ENCODE measurements at regions not wholly inside any gene's neighbourhood (a gene's known extent, or its start where the extent isn't known, plus 50 kb on each side); places are given as distances from the start of the nearest gene placed in this dataset.
"Not testable (repeated sequence)": the region's sequence is repeated elsewhere in the genome, so short reads cannot be mapped to it uniquely, and the experiment has no call there.

DNA sequence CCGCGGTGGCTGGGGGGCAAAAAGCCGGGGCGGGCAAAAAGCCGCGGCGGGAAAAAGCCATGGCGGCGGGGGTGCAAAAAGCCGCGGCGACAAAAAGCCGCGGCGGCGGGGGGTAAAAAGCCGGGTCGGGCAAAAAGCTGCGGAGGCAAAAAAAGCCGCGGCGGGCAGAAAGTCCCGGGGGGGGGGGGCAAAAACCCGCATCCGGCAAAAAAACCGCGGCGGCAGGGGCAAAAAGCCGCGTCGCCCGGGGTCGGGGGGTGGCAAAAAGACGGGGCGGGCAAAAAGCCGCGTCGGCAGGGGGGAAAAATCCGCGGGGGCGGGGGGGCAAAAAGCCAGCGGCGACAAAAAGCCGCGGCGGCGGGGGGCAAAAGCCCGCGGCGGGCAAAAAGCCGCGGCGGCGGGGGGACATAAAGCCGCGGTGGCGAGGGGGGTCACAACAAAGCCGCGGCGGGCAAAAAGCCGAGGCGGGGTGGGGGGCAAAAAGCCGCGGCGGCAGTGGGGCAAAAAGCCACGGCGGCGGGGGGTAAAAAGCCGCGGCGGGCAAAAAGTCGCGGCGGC is 1634.4 kb downstream of the RPIA start:
- H3K4me1 ChIP-seq (replicated peaks in 1 of 2); DNase-seq; intact Hi-C loops (cut with DNase I); H3K4me3 ChIP-seq; H3K27me3 ChIP-seq; H3K9me3 ChIP-seq (replicated peaks in 1 of 3); H3K27ac ChIP-seq; H3K36me3 ChIP-seq (replicated peaks in 1 of 2): not testable (repeated sequence)
- 2 to 5% (median 3%) methylated on average over 20 to 61 of the region's 74 CpGs; no CpG with 5 or more reads in 1 of the 4 donors for WGBS, 4 donors

DNA sequence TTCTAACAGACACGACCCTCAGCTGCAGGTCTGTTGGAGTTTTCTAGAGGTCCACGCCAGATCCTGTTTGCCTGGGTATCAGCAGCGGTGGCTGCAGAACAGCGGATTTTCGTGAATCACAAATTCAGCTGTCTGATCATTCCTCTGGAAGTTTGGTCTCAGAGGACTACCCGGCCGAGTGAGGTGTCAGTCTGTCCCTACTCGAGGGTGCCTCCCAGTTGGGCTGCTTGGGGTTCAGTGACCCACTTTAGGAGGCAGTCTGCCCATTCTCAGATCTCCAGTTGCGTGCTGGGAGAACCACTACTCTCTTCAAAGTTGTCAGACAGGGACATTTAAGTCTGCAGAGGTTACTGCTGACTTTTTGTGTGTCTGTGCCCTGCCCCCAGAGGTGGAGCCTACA is 1664.1 kb downstream of the RPIA start:
- intact Hi-C loops (cut with DNase I); H3K36me3 ChIP-seq (replicated peaks in 1 of 2); H3K4me1 ChIP-seq (replicated peaks in 1 of 2); H3K9me3 ChIP-seq (replicated peaks in 1 of 3); H3K27me3 ChIP-seq; H3K4me3 ChIP-seq; H3K27ac ChIP-seq; DNase-seq: not testable (repeated sequence)
- 63 to 80% (median 67%) methylated on average over 2 to 8 of the region's 9 CpGs; no CpG with 5 or more reads in 1 of the 4 donors for WGBS, 4 donors

DNA sequence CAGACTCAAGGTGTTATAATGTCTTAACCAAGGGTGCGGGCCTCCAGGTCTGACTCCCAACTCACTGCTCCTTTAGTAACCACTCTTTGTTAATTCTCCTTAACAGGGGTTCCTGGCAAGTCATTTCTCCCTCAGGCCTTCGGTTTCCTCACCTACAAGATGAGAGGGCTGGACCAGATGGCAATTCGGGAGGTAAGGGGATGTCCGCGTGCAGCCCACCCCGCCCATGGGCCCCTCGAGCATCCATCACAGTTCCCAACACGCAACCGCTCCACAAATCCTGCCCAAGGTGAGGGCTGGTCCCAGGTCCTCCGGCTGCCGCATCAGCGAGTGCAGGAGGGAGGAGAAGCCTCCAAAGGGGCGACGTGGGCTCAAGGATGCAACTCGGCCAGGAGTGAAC is 1667.9 kb downstream of the RPIA start:
- H3K36me3 ChIP-seq (replicated peaks in 1 of 2); DNase-seq; intact Hi-C loops (cut with DNase I); H3K9me3 ChIP-seq (replicated peaks in 1 of 3); H3K4me1 ChIP-seq (replicated peaks in 1 of 2); H3K27me3 ChIP-seq; H3K27ac ChIP-seq; H3K4me3 ChIP-seq: not testable (repeated sequence)
- 62 to 67% (median 64%) methylated on average over 1 to 9 of the region's 15 CpGs; no CpG with 5 or more reads in 1 of the 4 donors for WGBS, 4 donors

DNA sequence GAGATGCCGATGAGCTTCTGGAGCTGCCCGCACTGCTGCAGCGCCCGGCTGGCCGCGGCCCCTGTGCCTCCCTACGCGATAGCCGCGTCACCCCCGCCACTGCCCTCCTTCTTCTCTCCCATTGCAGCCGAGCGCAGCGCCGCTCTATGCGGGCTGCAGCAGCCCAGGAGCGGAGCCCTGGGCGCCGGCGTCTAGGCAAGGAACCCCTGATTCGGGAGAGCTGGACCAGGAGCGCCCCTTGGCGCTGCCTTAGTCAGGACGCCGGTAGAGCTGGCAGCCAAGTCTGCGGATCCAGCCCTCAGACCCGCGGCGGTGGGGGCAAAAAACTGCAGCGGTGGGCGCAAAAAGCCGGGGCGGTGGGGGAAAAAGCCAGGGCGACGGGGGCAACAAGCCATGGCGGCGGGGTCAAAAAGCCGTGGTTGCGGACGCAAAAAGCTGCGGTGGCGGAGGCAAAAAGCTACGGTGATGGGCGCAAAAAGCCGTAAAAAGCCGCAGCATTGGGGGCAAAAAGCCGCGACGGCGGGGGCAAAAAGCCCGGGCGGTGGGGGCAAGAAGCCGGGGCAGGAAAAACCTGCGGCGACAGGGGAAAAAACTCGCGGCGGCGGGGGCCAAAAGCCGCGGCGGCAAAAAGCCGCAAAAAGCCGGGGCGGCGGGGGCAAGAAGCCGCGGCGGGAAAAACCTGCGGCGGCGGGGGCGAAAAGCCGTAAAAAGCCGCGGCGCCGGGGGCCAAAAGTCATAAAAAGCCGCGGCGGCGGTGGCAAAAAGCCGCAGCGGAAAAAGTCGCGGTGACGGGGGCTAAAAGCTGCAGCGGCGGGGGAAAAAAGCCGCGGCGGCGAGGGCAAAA is 1668.6 kb downstream of the RPIA start:
- WGBS, 4 donors = 11 to 20% (median 14%) methylated on average over 32 to 67 of the region's 93 CpGs
- H3K27ac ChIP-seq; intact Hi-C loops (cut with DNase I); H3K27me3 ChIP-seq; H3K9me3 ChIP-seq (replicated peaks in 1 of 3); H3K4me3 ChIP-seq; H3K36me3 ChIP-seq (replicated peaks in 1 of 2); DNase-seq; H3K4me1 ChIP-seq (replicated peaks in 1 of 2): not testable (repeated sequence)

DNA sequence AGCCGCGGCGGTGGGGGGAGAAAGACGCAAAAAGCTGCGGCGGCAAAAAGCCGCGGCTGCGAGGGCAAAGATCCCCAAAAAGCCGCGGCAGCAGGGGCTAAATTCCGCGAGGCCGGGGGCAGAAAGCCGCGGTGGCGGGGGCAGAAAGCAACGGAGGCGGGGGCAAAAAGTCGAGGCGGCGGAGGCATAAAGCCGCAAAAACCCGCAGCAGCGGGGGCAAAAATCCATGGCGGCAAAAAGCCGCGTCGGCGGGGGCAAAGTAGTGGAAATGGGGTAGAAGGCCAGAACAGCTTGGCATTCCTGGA is 1669.2 kb downstream of the RPIA start:
- intact Hi-C loops (cut with DNase I); H3K4me1 ChIP-seq (replicated peaks in 1 of 2); H3K27ac ChIP-seq; H3K9me3 ChIP-seq (replicated peaks in 1 of 3); DNase-seq; H3K36me3 ChIP-seq (replicated peaks in 1 of 2); H3K4me3 ChIP-seq; H3K27me3 ChIP-seq: not testable (repeated sequence)
- 11 to 34% (median 19%) methylated on average over 7 to 30 of the region's 30 CpGs for WGBS, 4 donors

Small RNA genes in the stretch of these regions (small RNA-seq; reads per million reads assigned to genes)
- gene AC233263.1 (0 reads per million in 2 donors), gene AC233263.2 (0 reads per million in 2 donors), gene IGKV1D-35 (0 reads per million in 2 donors), gene IGKV2D-19 (0 reads per million in 2 donors), gene IGKV2D-36 (0 reads per million in 2 donors), gene IGKV2D-38 (0 reads per million in 2 donors), gene IGKV3D-25 (0 reads per million in 2 donors)

Measured in adrenal gland (tissue), 9 donors.